ENCODE measurements at regions not wholly inside any gene's neighbourhood (a gene's known extent, or its start where the extent isn't known, plus 50 kb on each side); places are given as distances from the start of the nearest gene placed in this dataset.

- H3K4me2 ChIP-seq (ENCODE audit: insufficient read depth in 1 of 2, low read depth in 2 of 2, low read length in 2 of 2): no peak overlapping the region
- H4K8ac ChIP-seq (ENCODE audit: extremely low read depth, insufficient read depth, low read length): no peak overlapping the region
- FAIRE-seq (no peak), DNase-seq (ENCODE audit: low read depth in 1 of 2, low spot score in 2 of 2) (no peak)
- no peak overlapping the region for H3K18ac ChIP-seq (ENCODE audit: extremely low read depth, low read length)
- H2AFZ ChIP-seq (ENCODE audit: low read length): no peak overlapping the region
- H2BK5ac ChIP-seq (ENCODE audit: low read depth, low read length): no peak overlapping the region
- H2BK12ac ChIP-seq (ENCODE audit: low read depth, low read length): no peak overlapping the region
- no peak overlapping the region for H2BK15ac ChIP-seq (ENCODE audit: low read length)
- no peak overlapping the region for H2BK120ac ChIP-seq (replicated peaks; ENCODE audit: low read depth, low read length)
- no peak overlapping the region for H4K5ac ChIP-seq (ENCODE audit: insufficient read length, low read depth, low read length)
- H3K36me3 ChIP-seq (ENCODE audit: control insufficient read depth in 2 of 4, insufficient read depth in 4 of 4, low read length in 3 of 4): no peaks in the 10 kb centered on the region
- no peaks in the 10 kb centered on the region for H4K20me1 ChIP-seq (replicated peaks in 1 of 2; ENCODE audit: control insufficient read depth in 1 of 2, insufficient read depth in 2 of 2, low read length in 2 of 2)
- no peak overlapping the region for H4K91ac ChIP-seq (replicated peaks; ENCODE audit: insufficient read length, low read length)
- H3K27me3 ChIP-seq (replicated peaks in 1 of 4; ENCODE audit: control insufficient read depth in 3 of 4, extremely low read depth in 1 of 4, insufficient read depth in 3 of 4, low read length in 3 of 4): no peaks in the 10 kb centered on the region
- H3K23ac ChIP-seq (ENCODE audit: insufficient read length): no peak overlapping the region
- H3K56ac ChIP-seq (replicated peaks; ENCODE audit: insufficient read length, low read depth, low read length): no peak overlapping the region
- no peak overlapping the region for H2BK20ac ChIP-seq (ENCODE audit: low read length)
- no peak overlapping the region for H3K4me3 ChIP-seq (ENCODE audit: extremely low read depth in 1 of 4, insufficient read depth in 2 of 4, low read depth in 3 of 4, low read length in 4 of 4)
- no peak overlapping the region for H3K14ac ChIP-seq (ENCODE audit: insufficient read length)
- no peak overlapping the region for H3K4ac ChIP-seq (replicated peaks; ENCODE audit: insufficient read length, low read depth, low read length)
- no peaks in the 10 kb centered on the region for H3K4me1 ChIP-seq (replicated peaks in 1 of 4; ENCODE audit: control insufficient read depth in 3 of 4, insufficient read depth in 4 of 4, low read length in 3 of 4)
- no peaks in the 10 kb centered on the region for H3K23me2 ChIP-seq (ENCODE audit: low read depth, low read length)
- ChIA-PET CTCF (ENCODE audit: partially characterized antibody) (no interaction called here), POLR2A (ENCODE audit: partially characterized antibody) (no interaction called here)
- 92% methylated on average over 1 of the region's 1 CpG; no CpG with 5 or more reads in 1 of the 2 experiments for WGBS, 2 experiments (ENCODE audit: extremely low coverage in 1 of 2, insufficient coverage in 1 of 2, insufficient read length in 1 of 2, insufficient replicate concordance in 2 of 2, low coverage in 1 of 2, low lambda C conversion rate in 2 of 2, missing lambda C conversion rate in 1 of 2)
- H3K9ac ChIP-seq (replicated peaks in 1 of 4; ENCODE audit: extremely low read depth in 1 of 4, low read depth in 3 of 4, low read length in 3 of 4): no peak overlapping the region
- no peak overlapping the region for H3K27ac ChIP-seq (ENCODE audit: low read depth, low read length)
- no peaks in the 10 kb centered on the region for H3K9me3 ChIP-seq (ENCODE audit: insufficient read depth in 2 of 2, low read depth in 1 of 2, low read length in 1 of 2)
- no peaks in the 10 kb centered on the region for H3K79me1 ChIP-seq (ENCODE audit: low read depth, low read length)
- H2AK5ac ChIP-seq (ENCODE audit: low read depth, low read length): no peak overlapping the region
- no peaks in the 10 kb centered on the region for H3K79me2 ChIP-seq (ENCODE audit: control insufficient read depth in 1 of 2, insufficient read depth in 2 of 2, low read length in 2 of 2)
- TF ChIP-seq EZH2 (IDR thresholded peaks at IDR 0.05; ENCODE audit: low read depth, low read length, severe bottlenecking) (no peak), RXRA (IDR thresholded peaks at IDR 0.05; ENCODE audit: insufficient read depth, low read depth, low read length) (no peak), ASH2L (IDR thresholded peaks at IDR 0.05; ENCODE audit: low read length) (no peak), MAX (IDR thresholded peaks at IDR 0.05) (no peak), CBX8 (IDR thresholded peaks at IDR 0.05; ENCODE audit: borderline replicate concordance, low read depth, low read length) (no peak), SIN3A (conservative IDR thresholded peaks at IDR 0.05 in 1 of 2, IDR thresholded peaks at IDR 0.05 in 1 of 2; ENCODE audit: low read depth in 1 of 2, low read length in 2 of 2) (no peak), TAF7 (optimal IDR thresholded peaks at IDR 0.05; ENCODE audit: borderline replicate concordance, low read depth, low read length) (no peak), YY1 (IDR thresholded peaks at IDR 0.05; ENCODE audit: low read depth, low read length) (no peak), JUND (IDR thresholded peaks at IDR 0.05; ENCODE audit: low read length) (no peak), SP2 (IDR thresholded peaks at IDR 0.05; ENCODE audit: low read length) (no peak), RNF2 (IDR thresholded peaks at IDR 0.05; ENCODE audit: borderline replicate concordance, low read depth, low read length, missing control alignments, poor library complexity, severe bottlenecking) (no peak), CTCF (IDR thresholded peaks at IDR 0.05; ENCODE audit: control extremely low read depth in 1 of 3, insufficient read depth in 1 of 3, low read depth in 1 of 3, low read length in 3 of 3) (no peak)
Observed at GRCh38 chr17:71176331-71176730, 944.5 kb upstream of the SOX9 start.
